GM12873 (cell line): ENCODE measurements at regions not wholly inside any gene's neighbourhood (a gene's known extent, or its start where the extent isn't known, plus 50 kb on each side); places are given as distances from the start of the nearest gene placed in this dataset.

Experiments
- TF ChIP-seq, protein P1 (sequence below): IDR thresholded peaks from 2 replicates; pipeline ENCODE4 v1.5.1; 2012; ENCODE audit warnings: low read depth, mild to moderate bottlenecking, moderate library complexity, low read length, control low read depth; ENCODE audit not compliant: insufficient read depth; ENCODE audit errors: missing control alignments

DNA sequence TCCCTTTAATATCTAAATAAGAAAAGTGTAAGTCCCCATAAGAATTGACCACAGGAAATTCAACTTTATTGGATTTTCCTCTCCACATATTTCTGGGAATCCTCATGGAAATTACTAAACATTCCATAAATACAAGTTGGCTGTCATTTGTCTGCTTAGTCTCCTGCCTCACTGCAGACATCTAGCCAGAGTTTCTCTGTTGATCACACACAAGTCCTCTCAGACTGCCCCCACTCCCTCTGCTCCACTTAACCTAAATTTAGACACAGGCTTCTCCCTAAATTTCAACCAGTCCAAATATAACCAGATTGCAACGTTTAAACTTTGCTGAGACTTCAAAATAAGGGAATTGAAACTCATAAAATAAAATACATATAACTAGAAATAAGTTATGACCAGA is 982.1 kb downstream of the DTWD2 start:
- TF ChIP-seq, protein P1, sequence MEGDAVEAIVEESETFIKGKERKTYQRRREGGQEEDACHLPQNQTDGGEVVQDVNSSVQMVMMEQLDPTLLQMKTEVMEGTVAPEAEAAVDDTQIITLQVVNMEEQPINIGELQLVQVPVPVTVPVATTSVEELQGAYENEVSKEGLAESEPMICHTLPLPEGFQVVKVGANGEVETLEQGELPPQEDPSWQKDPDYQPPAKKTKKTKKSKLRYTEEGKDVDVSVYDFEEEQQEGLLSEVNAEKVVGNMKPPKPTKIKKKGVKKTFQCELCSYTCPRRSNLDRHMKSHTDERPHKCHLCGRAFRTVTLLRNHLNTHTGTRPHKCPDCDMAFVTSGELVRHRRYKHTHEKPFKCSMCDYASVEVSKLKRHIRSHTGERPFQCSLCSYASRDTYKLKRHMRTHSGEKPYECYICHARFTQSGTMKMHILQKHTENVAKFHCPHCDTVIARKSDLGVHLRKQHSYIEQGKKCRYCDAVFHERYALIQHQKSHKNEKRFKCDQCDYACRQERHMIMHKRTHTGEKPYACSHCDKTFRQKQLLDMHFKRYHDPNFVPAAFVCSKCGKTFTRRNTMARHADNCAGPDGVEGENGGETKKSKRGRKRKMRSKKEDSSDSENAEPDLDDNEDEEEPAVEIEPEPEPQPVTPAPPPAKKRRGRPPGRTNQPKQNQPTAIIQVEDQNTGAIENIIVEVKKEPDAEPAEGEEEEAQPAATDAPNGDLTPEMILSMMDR, result no peak

DNA sequence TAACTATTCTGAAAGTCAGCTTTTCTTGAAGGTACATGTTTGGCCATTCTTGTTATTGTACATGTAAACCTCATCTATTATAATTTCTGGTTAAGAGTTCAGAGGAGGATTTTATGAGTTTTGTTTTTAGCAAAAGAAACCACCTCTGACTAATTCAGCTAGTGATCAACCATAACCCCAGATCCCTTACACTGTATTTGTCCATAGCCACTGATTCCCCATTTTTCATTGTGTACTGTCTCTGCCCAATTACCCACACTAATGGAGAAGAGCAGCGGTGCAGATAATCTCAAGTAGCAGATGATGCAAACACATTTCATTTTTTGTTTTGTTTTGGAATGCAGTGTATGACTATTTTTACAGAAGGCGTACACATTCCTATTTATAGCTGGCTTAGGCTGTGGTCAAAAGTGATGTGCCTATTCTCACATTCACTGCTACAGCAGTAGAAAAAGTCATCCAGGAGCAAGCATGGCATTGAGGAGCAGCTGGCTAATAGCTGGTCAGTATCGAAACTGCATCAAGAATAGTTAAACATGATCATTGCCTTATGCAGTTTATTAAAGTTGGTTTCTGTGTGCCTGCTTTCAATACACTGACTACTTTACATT is 988.3 kb downstream of the DTWD2 start:
- TF ChIP-seq, protein P1, result no peak

DNA sequence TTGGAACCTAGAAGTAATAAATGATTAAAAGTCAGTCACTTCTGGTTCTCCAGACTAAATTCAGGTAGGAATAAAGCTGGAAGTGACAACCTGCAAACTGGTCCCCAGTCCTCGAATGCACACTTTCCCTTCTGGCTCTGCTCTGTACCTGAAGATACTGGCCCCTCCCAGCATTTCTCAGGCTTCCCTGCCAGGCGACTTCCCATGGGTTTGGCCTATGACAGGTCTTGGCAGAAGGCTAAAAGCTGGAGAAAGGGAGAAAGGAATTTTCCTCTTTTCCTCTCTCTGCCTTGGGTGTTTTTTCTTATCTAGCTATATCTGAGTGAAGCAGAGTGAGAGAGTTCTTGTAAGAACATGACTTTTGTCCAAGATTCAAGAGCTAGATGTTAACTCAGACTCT is 1005.7 kb downstream of the DTWD2 start:
- TF ChIP-seq, protein P1, result no peak

DNA sequence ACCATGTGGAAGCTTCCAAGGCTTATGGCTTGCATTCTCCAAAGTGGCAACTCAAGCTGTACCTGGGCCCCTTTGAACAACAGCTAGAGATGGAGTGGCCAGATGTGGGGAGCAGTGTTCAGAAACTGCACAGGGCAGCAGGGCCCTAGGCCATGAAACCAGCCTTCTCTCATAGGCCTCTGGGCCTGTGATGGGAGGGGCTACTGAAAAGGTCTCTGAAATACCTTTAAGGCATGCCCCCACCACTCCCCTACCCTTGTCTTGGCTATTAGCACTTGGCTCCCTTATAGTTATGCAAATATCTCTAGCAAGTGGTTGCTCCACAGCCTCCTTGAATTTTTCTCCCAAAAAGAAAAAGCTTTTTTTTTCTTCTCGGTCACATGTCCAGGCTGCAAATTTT is 1014.6 kb downstream of the DTWD2 start:
- TF ChIP-seq, protein P1, result no peak

DNA sequence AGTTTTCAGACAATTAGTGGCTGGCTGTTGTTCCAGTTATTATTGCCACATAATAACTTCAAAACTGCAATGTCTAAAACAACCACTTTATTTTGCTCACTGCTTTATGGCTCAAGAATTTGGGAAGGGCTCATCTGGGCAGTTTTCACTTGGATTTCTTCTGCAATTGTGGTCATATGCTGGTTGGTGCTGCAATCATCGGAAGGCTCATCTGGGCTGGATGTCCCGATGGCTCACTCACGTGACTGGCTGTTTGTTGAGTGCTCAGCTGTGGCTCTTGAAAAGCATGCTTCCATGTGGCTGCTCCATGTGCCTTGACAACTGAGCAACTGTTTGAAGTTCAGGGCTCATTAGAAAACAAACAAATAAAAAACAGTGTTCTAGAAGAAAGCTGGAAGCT is 1032.5 kb downstream of the DTWD2 start:
- TF ChIP-seq, protein P1, result no peak

DNA sequence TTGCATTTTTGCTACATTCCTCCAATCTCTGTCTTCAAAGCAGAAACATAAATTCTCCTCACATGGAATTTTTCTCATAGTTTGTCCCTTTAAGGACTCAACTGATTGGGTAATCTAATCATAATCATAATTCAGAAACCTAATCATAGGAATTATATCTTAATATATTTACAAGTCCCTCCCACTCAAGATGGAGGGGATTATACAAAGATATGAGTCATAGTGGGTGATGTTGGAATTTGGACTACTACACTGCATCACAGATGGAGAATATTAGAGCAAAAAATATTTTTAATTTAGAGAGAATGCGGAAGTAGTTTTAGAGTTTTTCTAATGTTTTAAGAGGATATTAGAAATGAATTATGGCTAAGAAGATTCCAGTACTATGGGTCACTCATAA is 1034.0 kb downstream of the DTWD2 start:
- TF ChIP-seq, protein P1, result no peak

DNA sequence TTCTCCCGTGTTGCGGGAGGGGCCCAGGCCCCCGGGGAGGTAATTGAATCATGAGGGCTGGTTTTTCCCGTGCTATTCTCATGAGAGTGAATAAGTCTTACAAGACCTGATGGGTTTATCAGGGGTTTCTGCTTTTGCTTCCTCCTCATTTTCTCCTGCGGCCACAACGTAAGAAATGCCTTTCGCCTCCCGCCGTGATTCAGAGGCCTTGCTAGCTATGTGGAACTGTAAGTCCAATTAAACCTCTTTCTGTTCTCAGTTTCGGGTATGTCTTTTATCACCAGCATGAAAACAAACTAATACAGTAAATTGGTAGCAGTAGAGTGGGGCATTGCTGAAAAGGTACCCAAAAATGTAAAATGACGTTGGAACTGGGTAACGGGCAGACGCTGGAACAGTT is 1035.1 kb downstream of the DTWD2 start:
- TF ChIP-seq, protein P1, result no peak

DNA sequence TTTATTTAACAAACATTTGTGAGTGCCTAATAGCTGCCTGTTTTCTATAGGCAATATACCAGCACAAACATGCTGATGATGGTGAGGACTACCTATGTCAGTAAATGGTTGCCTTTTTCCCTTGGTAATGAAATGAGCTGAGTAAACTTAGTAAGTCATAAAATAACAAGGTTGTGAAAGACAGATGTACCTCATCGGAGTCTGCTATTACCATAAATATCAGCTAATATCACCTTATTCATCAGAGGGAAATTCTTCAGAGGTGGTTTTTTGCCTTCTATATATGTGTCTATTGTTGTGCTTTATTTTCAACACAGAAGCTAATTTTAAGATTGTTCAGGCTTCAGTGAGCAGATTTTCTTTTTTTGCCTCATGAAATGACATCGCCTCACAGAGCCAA is 1040.5 kb downstream of the DTWD2 start:
- TF ChIP-seq, protein P1, result no peak
